ENCODE measurements at regions not wholly inside any gene's neighbourhood (a gene's known extent, or its start where the extent isn't known, plus 50 kb on each side); places are given as distances from the start of the nearest gene placed in this dataset.

GRCh38 chr11:19576903-19577302, 135.7 kb upstream of the NAV2 start:
- no peak overlapping the region for H3K4me3 ChIP-seq (replicated peaks in 1 of 3; ENCODE audit: insufficient read depth in 1 of 3, low read depth in 1 of 3, low read length in 3 of 3)
- H3K9me1 ChIP-seq (replicated peaks; ENCODE audit: control insufficient read depth, extremely low read depth, insufficient read depth, low read length): no peaks in the 10 kb centered on the region
- BruUV-seq (replicated peaks): TSS peak; percentile 14
- POLR2A ChIA-PET: interaction anchor here (1.2 kb wide), 1 partner anchor 20 kb away, joined by 7 read pairs; no protein-coding TSS in a partner anchor
- no peaks in the 10 kb centered on the region for H3K36me3 ChIP-seq (ENCODE audit: control insufficient read depth in 2 of 2, extremely low read depth in 1 of 2, insufficient read depth in 2 of 2, low read length in 2 of 2)
- peaks cover 25% of the 10 kb centered on the region for H3K4me1 ChIP-seq (ENCODE audit: control insufficient read depth, extremely low read depth, insufficient read depth, low read length)
- FAIRE-seq (peak; percentile 28), DNase-seq (ENCODE audit: low read depth, low spot score) (no peak)
- no peaks in the 10 kb centered on the region for H4K20me1 ChIP-seq (replicated peaks; ENCODE audit: control insufficient read depth, extremely low read depth, insufficient read depth, low read length)
- no peaks in the 10 kb centered on the region for H3K79me2 ChIP-seq (ENCODE audit: control insufficient read depth, insufficient read depth, low read length)
- CTCF ChIA-PET: interaction anchor here (0.7 to 3.9 kb wide), 6 partner anchors 13 to 142 kb away, joined by 3 to 27 read pairs (median 3); no protein-coding TSS in a partner anchor
- peak overlapping the region; percentile 78 for H3K27ac ChIP-seq (ENCODE audit: insufficient read depth, low read depth, low read length)
- no peak for TF ChIP-seq EZH2 (IDR thresholded peaks at IDR 0.05; ENCODE audit: borderline replicate concordance, low read depth, low read length, severe bottlenecking)
- no peak for TF ChIP-seq POLR2AphosphoS5 (IDR thresholded peaks at IDR 0.05; ENCODE audit: insufficient read depth, low read depth, low read length)
- TF ChIP-seq POLR2A (IDR thresholded peaks at IDR 0.05; ENCODE audit: low read depth, low read length): no peak
- TF ChIP-seq MYC (IDR thresholded peaks at IDR 0.05; ENCODE audit: low read depth, low read length): no peak
- TF ChIP-seq JUN (IDR thresholded peaks at IDR 0.05; ENCODE audit: borderline replicate concordance, insufficient read depth, insufficient read length, low read depth): no peak
- no peak for TF ChIP-seq CTCF (IDR thresholded peaks at IDR 0.05; ENCODE audit: extremely low read depth in 1 of 2, insufficient read depth in 1 of 2, low read depth in 1 of 2, low read length in 2 of 2)
- no peak for TF ChIP-seq FOS (IDR thresholded peaks at IDR 0.05; ENCODE audit: borderline replicate concordance, insufficient read depth, low read length)
- no peak for TF ChIP-seq MAX (IDR thresholded peaks at IDR 0.05; ENCODE audit: insufficient read depth, insufficient read length)
- TF ChIP-seq GATA2 (IDR thresholded peaks at IDR 0.05; ENCODE audit: insufficient read depth, insufficient read length, low read depth, low read length): no peak
- no peaks in the 10 kb centered on the region for H3K27me3 ChIP-seq (ENCODE audit: control insufficient read depth in 2 of 2, insufficient read depth in 2 of 2, low read length in 2 of 2)
- dilution Hi-C loops (cut with MboI; ENCODE audit: extremely low pct_ligation_motif_present, low sequenced_read_pairs) (no loop called here), intact Hi-C loops (cut with micrococcal nuclease) (loop anchor here (1.0 kb wide), 5 partner anchors 13 to 165 kb away; partner anchors contain the start of gene NAV2)
- peak overlapping the region; percentile 63 for H3K9ac ChIP-seq (replicated peaks; ENCODE audit: extremely low read depth, insufficient read depth, low read length)
- no peaks in the 10 kb centered on the region for H3K9me3 ChIP-seq (replicated peaks; ENCODE audit: control insufficient read depth, insufficient read depth, low read length)
- no peak overlapping the region for H2AFZ ChIP-seq (ENCODE audit: low read depth, low read length)
- peak overlapping the region; percentile 49 for H3K4me2 ChIP-seq (ENCODE audit: insufficient read depth, low read length)

Data from endothelial cell of umbilical vein (primary cell).